DOHH2 (cell line): ENCODE measurements at regions not wholly inside any gene's neighbourhood (a gene's known extent, or its start where the extent isn't known, plus 50 kb on each side); places are given as distances from the start of the nearest gene placed in this dataset.

Source experiments
- EZH2phosphoT487 ChIP-seq: fragments of 200-600 bp; sonication (generic); IDR thresholded peaks from 2 replicates; pipeline ENCODE4 v1.6.1; 2017; ENCODE audit warnings: borderline replicate concordance, mild to moderate bottlenecking, antibody characterized with exemption, low read length, moderate library complexity, mixed read lengths
- TF ChIP-seq, protein P1 (sequence below): fragments of 200-600 bp; sonication (generic); IDR thresholded peaks from one replicate; pipeline ENCODE4 v1.5.1; 2014; ENCODE audit warnings: antibody characterized with exemption, mild to moderate bottlenecking, low read depth, low read length; ENCODE audit not compliant: poor library complexity, severe bottlenecking

DNA sequence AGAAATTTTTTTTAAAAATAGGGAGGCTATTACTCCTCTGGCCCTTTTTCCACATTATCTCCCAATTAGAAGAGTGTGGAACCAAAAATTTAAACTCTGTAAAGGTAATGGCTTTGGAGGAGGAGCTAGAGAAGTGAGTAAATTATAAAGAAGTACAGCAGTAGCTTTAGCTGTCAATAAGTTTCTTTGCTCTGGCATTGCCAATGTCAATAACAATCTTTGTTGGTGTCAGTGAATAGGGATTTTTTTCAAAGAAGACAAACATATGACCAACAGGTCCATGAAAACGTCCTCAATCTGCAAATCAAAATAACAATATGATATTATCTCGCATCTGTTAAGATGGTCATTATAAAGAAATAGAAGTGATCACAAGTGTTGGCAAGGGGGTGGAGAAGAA lies 227.1 kb upstream of the MBL2 start:
- TF ChIP-seq, protein P1, sequence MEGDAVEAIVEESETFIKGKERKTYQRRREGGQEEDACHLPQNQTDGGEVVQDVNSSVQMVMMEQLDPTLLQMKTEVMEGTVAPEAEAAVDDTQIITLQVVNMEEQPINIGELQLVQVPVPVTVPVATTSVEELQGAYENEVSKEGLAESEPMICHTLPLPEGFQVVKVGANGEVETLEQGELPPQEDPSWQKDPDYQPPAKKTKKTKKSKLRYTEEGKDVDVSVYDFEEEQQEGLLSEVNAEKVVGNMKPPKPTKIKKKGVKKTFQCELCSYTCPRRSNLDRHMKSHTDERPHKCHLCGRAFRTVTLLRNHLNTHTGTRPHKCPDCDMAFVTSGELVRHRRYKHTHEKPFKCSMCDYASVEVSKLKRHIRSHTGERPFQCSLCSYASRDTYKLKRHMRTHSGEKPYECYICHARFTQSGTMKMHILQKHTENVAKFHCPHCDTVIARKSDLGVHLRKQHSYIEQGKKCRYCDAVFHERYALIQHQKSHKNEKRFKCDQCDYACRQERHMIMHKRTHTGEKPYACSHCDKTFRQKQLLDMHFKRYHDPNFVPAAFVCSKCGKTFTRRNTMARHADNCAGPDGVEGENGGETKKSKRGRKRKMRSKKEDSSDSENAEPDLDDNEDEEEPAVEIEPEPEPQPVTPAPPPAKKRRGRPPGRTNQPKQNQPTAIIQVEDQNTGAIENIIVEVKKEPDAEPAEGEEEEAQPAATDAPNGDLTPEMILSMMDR, result no peak
- TF ChIP-seq EZH2phosphoT487, result no peak
